ENCODE measurements at regions not wholly inside any gene's neighbourhood (a gene's known extent, or its start where the extent isn't known, plus 50 kb on each side); places are given as distances from the start of the nearest gene placed in this dataset.
"Not testable (repeated sequence)": the region's sequence is repeated elsewhere in the genome, so short reads cannot be mapped to it uniquely, and the experiment has no call there.

GRCh38 chr9:29966247-29966646 lies 2393.0 kb upstream of the C9orf72 start:
- no peak for DNase-seq

GRCh38 chr9:29968831-29969230 lies 2395.6 kb upstream of the C9orf72 start:
- DNase-seq, result no peak

- no peak for DNase-seq
Measured at GRCh38 chr9:29969408-29969807, 2396.1 kb upstream of the C9orf72 start.

GRCh38 chr9:29969856-29970647 lies 2396.8 kb upstream of the C9orf72 start:
- no peak for DNase-seq

GRCh38 chr9:29974197-29974596 lies 2400.9 kb upstream of the C9orf72 start:
- DNase-seq, result no peak

GRCh38 chr9:29976981-29977380 lies 2403.7 kb upstream of the C9orf72 start:
- no peak for DNase-seq

GRCh38 chr9:29981013-29981412 lies 2403.4 kb upstream of the ACO1 start:
- DNase-seq, result no peak

GRCh38 chr9:29999645-30000044 lies 2384.8 kb upstream of the ACO1 start:
- DNase-seq, result no peak

GRCh38 chr9:30010691-30011090 lies 2373.8 kb upstream of the ACO1 start:
- DNase-seq, result no peak

GRCh38 chr9:30012622-30013021 lies 2371.8 kb upstream of the ACO1 start:
- no peak for DNase-seq

- no peak for DNase-seq
Measured at GRCh38 chr9:30015073-30015472, 2369.4 kb upstream of the ACO1 start.

- DNase-seq, result no peak
Measured at GRCh38 chr9:30020161-30020560, 2364.3 kb upstream of the ACO1 start.

GRCh38 chr9:30035761-30036160 lies 2348.7 kb upstream of the ACO1 start:
- DNase-seq, result no peak

- no peak for DNase-seq
Measured at GRCh38 chr9:30036558-30036957, 2347.9 kb upstream of the ACO1 start.

GRCh38 chr9:30039712-30040111 lies 2344.7 kb upstream of the ACO1 start:
- DNase-seq, result no peak

- DNase-seq, result no peak
Measured at GRCh38 chr9:30048396-30048795, 2336.0 kb upstream of the ACO1 start.

- DNase-seq, result no peak
Measured at GRCh38 chr9:30058463-30058862, 2326.0 kb upstream of the ACO1 start.

GRCh38 chr9:30060976-30061375 lies 2323.5 kb upstream of the ACO1 start:
- no peak for DNase-seq

GRCh38 chr9:30065888-30066287 lies 2318.6 kb upstream of the ACO1 start:
- no peak for DNase-seq

GRCh38 chr9:30069236-30069635 lies 2315.2 kb upstream of the ACO1 start:
- not testable (repeated sequence) for DNase-seq

GRCh38 chr9:30075022-30075421 lies 2309.4 kb upstream of the ACO1 start:
- DNase-seq, result no peak

GRCh38 chr9:30075451-30076199 lies 2308.8 kb upstream of the ACO1 start:
- no peak for DNase-seq

- no peak for DNase-seq
Measured at GRCh38 chr9:30078195-30078594, 2306.2 kb upstream of the ACO1 start.

GRCh38 chr9:30089428-30089827 lies 2295.0 kb upstream of the ACO1 start:
- DNase-seq, result no peak

All from right forelimb (tissue), 1 donor.